Keratinocyte (primary cell): ENCODE measurements at regions not wholly inside any gene's neighbourhood (a gene's known extent, or its start where the extent isn't known, plus 50 kb on each side); places are given as distances from the start of the nearest gene placed in this dataset.
A peak's percentile ranks its signal among the peaks of the same experiment; 100 is the strongest.

ENCODE experiments used
- DNase-seq: peaks from one replicate; pipeline ENCODE4 v3.0.0-alpha.2; 2011; ENCODE audit warnings: low read depth, missing footprints, low spot score
- FAIRE-seq: peaks from 2 replicates; lab custom pipeline; 2011; peaks lifted over from hg19 to GRCh38; lab: Jason Lieb, UNC
- H2AFZ ChIP-seq: 2 replicates; pipeline ENCODE4 v1.6.0; 2012; ENCODE audit warnings: low read length, control low read depth, inconsistent platforms; ENCODE audit not compliant: control insufficient read depth
- H3K27ac ChIP-seq: 2 replicates; pipeline ENCODE4 v1.5.1; 2011; ENCODE audit warnings: low read length; ENCODE audit not compliant: control insufficient read depth, insufficient read depth
- H3K27me3 ChIP-seq: 3 replicates; pipeline ENCODE4 v1.6.0; 2011; ENCODE audit warnings: low read length; ENCODE audit not compliant: control insufficient read depth, insufficient read depth; ENCODE audit errors: extremely low read depth
- H3K36me3 ChIP-seq, 2 experiments: 2 replicates in 1 of 2; 3 replicates in 1 of 2; pipeline ENCODE4 v1.5.1; 2011; ENCODE audit warnings: low read length in 2 of 2, mild to moderate bottlenecking in 1 of 2; ENCODE audit not compliant: control insufficient read depth in 2 of 2, insufficient read depth in 2 of 2; ENCODE audit errors: extremely low read depth in 1 of 2
- H3K4me1 ChIP-seq: 3 replicates; pipeline ENCODE4 v1.5.1; 2011; ENCODE audit warnings: low read length; ENCODE audit not compliant: control insufficient read depth, insufficient read depth; ENCODE audit errors: extremely low read depth
- H3K4me2 ChIP-seq: 3 replicates; pipeline ENCODE4 v1.6.0; 2011; ENCODE audit warnings: low read depth, low read length; ENCODE audit not compliant: control insufficient read depth, insufficient read depth; ENCODE audit errors: extremely low read depth
- H3K4me3 ChIP-seq, 3 experiments: fragments of 200-600 bp in 1 of 3; sonication (generic) in 1 of 3; 2 replicates in 2 of 3; 3 replicates in 1 of 3; pipeline ENCODE4 v1.5.1; 2011 to 2016; ENCODE audit warnings: low read length in 3 of 3, mild to moderate bottlenecking in 3 of 3, control low read depth in 2 of 3, inconsistent platforms in 1 of 3, low read depth in 1 of 3, mixed read lengths in 1 of 3, mixed run types in 1 of 3, moderate library complexity in 1 of 3; ENCODE audit not compliant: control insufficient read depth in 2 of 3, insufficient read depth in 2 of 3; ENCODE audit errors: extremely low read depth in 1 of 3
- H3K79me2 ChIP-seq: 2 replicates; pipeline ENCODE4 v1.6.0; 2012; ENCODE audit warnings: low read length; ENCODE audit not compliant: control insufficient read depth, insufficient read depth
- H3K9ac ChIP-seq: 3 replicates; pipeline ENCODE4 v1.6.0; 2011; ENCODE audit warnings: low read length; ENCODE audit not compliant: control insufficient read depth, insufficient read depth; ENCODE audit errors: extremely low read depth
- H3K9me1 ChIP-seq: 3 replicates; pipeline ENCODE4 v1.6.0; 2011; ENCODE audit warnings: low read length; ENCODE audit not compliant: control insufficient read depth, insufficient read depth; ENCODE audit errors: extremely low read depth
- H3K9me3 ChIP-seq: 2 replicates; pipeline ENCODE4 v1.5.1; 2012; ENCODE audit warnings: low read depth, low read length; ENCODE audit not compliant: control insufficient read depth
- H4K20me1 ChIP-seq: 3 replicates; pipeline ENCODE4 v1.6.0; 2011; ENCODE audit warnings: low read length; ENCODE audit not compliant: control insufficient read depth, insufficient read depth; ENCODE audit errors: extremely low read depth
- EZH2 ChIP-seq: IDR thresholded peaks from one replicate; pipeline ENCODE4 v1.6.1; 2012; ENCODE audit warnings: inconsistent platforms, mild to moderate bottlenecking, low read length, moderate library complexity
- dilution Hi-C: fragments of 300-500 bp; cut with MboI; formaldehyde crosslinking; loops from one replicate; pipeline ENCODE4 v1.7.0; 2020; ENCODE audit warnings: low sequenced_read_pairs; ENCODE audit not compliant: extremely low pct_ligation_motif_present
- TF ChIP-seq, protein P1 (sequence below), 3 experiments: IDR thresholded peaks in 1 of 3; conservative IDR thresholded peaks in 1 of 3; optimal IDR thresholded peaks in 1 of 3; 2 replicates in 2 of 3; 3 replicates in 1 of 3; pipeline versions ENCODE3 to v1.5.1; 2011; ENCODE audit warnings: low read length in 3 of 3, mild to moderate bottlenecking in 3 of 3, moderate library complexity in 2 of 3, control low read depth in 1 of 3, inconsistent platforms in 1 of 3; ENCODE audit not compliant: insufficient read depth in 2 of 3; ENCODE audit errors: extremely low read depth in 1 of 3

DNA sequence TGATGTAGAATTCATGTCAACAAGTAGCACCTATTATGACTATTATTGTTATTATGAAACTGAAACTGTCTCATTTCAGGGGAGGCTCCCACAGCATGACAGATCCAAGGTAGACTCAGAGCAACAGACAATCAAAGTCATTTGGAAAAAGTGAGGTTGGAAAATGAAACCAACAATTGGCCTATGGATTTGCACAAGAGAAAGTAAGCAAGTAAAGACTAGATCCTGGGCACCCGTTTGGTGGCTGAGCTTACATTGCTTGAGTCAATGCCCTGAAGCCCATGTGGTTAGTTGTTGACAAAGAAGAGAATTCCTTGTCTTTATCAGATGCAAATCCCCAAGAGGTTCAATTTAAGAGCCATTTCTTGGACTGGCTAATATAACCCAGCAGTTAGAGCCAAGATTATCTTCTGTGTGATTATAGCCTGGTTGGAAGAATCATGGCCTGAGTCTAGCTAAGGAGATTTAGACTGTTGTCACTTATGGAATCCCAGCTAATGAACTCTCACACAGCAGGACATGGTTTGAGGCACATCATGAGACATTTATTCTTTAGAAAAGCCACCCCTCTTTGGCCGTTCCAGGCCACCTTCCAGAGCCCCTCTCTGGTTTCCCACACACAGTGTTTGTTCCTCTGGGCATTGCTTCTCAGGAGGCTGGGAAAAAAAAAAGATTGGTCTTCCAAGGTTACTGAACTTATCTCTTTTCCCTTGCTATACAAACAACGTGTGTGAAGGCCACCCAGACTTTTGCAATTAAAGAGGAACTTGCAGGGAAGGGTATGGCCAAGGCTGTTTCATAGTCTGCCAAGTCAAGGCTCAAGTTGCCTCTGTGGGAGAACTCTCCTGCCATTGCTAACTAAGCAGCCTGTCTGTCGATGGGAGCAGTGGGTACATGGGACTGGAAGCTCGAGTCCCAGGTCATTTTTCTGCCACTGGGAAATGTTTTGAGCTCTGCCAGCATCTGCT lies 399.5 kb downstream of the ENC1 start:
- dilution Hi-C loops: no loop called here
- peak overlapping the region in 2 of 3 experiments; percentile 6 to 51 for H3K4me3 ChIP-seq
- peak overlapping the region; percentile 96 for H3K27ac ChIP-seq
- H3K9me3 ChIP-seq: no peaks in the 10 kb centered on the region
- H4K20me1 ChIP-seq: no peaks in the 10 kb centered on the region
- peak; percentile 61 for DNase-seq
- FAIRE-seq: peak; percentile 89
- H3K4me2 ChIP-seq: peak overlapping the region; percentile 69
- H2AFZ ChIP-seq: peak overlapping the region; percentile 2
- no peaks in the 10 kb centered on the region for H3K36me3 ChIP-seq
- H3K4me1 ChIP-seq: peaks cover 40% of the 10 kb centered on the region
- peak overlapping the region; percentile 76 for H3K9ac ChIP-seq
- TF ChIP-seq, protein P1, sequence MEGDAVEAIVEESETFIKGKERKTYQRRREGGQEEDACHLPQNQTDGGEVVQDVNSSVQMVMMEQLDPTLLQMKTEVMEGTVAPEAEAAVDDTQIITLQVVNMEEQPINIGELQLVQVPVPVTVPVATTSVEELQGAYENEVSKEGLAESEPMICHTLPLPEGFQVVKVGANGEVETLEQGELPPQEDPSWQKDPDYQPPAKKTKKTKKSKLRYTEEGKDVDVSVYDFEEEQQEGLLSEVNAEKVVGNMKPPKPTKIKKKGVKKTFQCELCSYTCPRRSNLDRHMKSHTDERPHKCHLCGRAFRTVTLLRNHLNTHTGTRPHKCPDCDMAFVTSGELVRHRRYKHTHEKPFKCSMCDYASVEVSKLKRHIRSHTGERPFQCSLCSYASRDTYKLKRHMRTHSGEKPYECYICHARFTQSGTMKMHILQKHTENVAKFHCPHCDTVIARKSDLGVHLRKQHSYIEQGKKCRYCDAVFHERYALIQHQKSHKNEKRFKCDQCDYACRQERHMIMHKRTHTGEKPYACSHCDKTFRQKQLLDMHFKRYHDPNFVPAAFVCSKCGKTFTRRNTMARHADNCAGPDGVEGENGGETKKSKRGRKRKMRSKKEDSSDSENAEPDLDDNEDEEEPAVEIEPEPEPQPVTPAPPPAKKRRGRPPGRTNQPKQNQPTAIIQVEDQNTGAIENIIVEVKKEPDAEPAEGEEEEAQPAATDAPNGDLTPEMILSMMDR (optimal IDR thresholded peaks at IDR 0.05 in 1 of 3, IDR thresholded peaks at IDR 0.05 in 1 of 3, conservative IDR thresholded peaks at IDR 0.05 in 1 of 3; ENCODE audit: extremely low read depth in 1 of 3, insufficient read depth in 2 of 3, low read length in 3 of 3): no peak
- no peak for TF ChIP-seq EZH2
- H3K79me2 ChIP-seq: no peaks in the 10 kb centered on the region
- no peaks in the 10 kb centered on the region for H3K9me1 ChIP-seq
- H3K27me3 ChIP-seq: no peaks in the 10 kb centered on the region

DNA sequence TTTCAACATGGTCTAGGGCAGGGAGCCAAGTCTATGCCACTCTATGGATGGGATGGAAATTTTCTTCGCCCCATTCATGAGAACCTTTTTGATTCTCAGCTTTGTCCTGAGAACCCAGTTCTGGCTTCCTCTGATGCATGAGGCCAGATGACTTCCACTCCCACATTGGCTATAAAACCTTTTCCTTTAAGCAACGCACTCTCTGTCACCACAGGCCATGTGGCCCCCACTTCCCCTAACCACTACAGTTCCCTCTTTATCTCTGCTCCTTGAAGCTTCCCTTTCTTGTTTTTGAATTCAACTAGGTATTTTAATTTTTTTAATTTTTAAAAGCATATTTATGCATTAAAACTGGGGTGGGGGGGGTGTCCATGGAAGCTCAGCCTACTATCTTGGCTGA lies 401.3 kb downstream of the ENC1 start:
- dilution Hi-C loops: no loop called here

More for the DNA sequence above, 401.3 kb downstream of the ENC1 start:
- H3K4me2 ChIP-seq: no peak overlapping the region
- H3K27ac ChIP-seq: no peak overlapping the region
- no peak for FAIRE-seq
- no peak overlapping the region for H2AFZ ChIP-seq
- H3K4me1 ChIP-seq: peaks cover 45% of the 10 kb centered on the region
- H3K4me3 ChIP-seq: no peak overlapping the region
- TF ChIP-seq EZH2: no peak
- TF ChIP-seq, protein P1 (optimal IDR thresholded peaks at IDR 0.05 in 1 of 3, IDR thresholded peaks at IDR 0.05 in 1 of 3, conservative IDR thresholded peaks at IDR 0.05 in 1 of 3; ENCODE audit: extremely low read depth in 1 of 3, insufficient read depth in 2 of 3, low read length in 3 of 3): no peak
- DNase-seq: no peak
- H3K79me2 ChIP-seq: no peaks in the 10 kb centered on the region
- no peaks in the 10 kb centered on the region for H3K36me3 ChIP-seq
- no peak overlapping the region for H3K9ac ChIP-seq
- no peaks in the 10 kb centered on the region for H3K27me3 ChIP-seq
- no peaks in the 10 kb centered on the region for H3K9me1 ChIP-seq
- no peaks in the 10 kb centered on the region for H3K9me3 ChIP-seq
- no peaks in the 10 kb centered on the region for H4K20me1 ChIP-seq
